HG03342 (cell line): ENCODE measurements at regions not wholly inside any gene's neighbourhood (a gene's known extent, or its start where the extent isn't known, plus 50 kb on each side); places are given as distances from the start of the nearest gene placed in this dataset.

ENCODE experiments used
- ATAC-seq: cut with Tn5 transposase; IDR thresholded peaks from one replicate; pipeline ENCODE4 v1.9.1; 2021; ENCODE audit warnings: mild to moderate bottlenecking, moderate library complexity; ENCODE audit not compliant: unreplicated experiment

DNA sequence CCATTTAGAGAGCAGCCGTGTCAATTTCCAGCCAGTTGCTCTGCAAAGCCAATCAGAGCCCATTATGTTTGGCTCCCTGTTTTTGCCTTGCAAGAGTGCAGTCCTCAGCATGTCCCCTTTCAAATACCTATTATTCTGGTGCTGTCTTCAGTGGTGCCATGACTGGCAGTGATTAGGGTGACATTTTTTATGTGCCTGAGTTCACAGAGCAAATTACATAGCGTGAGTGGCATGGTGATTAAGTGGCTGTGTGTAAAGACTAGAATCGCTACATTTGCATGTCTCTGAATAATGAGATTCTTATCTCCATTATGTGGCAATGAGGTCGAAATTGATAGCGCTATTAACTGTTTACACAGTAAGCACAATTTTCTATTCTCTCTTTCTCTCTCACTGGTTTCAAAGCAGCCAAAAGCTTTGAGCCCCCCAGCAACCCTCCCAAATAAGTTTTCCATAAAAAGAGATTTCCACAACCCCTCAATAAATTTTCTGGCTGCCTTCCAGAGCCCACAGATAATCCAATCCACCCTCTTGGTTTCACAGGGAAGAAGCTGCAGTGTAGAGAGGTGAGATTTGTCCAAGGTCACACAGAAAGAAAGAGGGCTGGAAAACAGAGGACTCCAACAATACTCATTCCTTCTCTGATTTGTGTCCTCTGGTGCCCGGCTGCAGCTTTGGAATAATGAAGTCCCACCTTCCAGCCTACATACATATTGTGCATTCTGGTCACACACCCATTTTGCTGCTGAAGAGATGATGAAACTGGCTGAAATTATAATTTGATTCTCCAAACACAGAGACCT is 58.8 kb upstream of the NUDT4 start:
- no peak for ATAC-seq

GRCh38 chr12:93319523-93320050 is 58.1 kb upstream of the NUDT4 start:
- ATAC-seq, result no peak

DNA sequence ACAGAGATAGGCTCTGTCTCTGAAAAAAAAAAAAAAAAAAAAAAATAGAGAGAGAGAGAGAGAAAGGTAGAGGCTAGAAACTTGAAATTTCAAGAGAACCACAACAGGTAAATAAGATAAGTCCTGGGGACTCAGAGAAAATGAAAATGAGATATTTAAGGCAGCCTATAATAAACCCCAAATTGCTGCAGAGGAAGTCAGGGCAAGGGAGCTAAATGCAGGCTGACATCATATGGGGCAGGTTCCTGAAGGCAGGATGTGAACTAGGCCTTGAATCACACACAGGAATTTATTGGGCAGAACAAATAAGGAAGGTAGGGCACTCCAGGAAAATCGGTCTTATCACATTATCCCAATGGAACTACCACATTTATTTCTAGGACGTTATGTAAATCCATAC is 54.9 kb upstream of the NUDT4 start:
- no peak for ATAC-seq

DNA sequence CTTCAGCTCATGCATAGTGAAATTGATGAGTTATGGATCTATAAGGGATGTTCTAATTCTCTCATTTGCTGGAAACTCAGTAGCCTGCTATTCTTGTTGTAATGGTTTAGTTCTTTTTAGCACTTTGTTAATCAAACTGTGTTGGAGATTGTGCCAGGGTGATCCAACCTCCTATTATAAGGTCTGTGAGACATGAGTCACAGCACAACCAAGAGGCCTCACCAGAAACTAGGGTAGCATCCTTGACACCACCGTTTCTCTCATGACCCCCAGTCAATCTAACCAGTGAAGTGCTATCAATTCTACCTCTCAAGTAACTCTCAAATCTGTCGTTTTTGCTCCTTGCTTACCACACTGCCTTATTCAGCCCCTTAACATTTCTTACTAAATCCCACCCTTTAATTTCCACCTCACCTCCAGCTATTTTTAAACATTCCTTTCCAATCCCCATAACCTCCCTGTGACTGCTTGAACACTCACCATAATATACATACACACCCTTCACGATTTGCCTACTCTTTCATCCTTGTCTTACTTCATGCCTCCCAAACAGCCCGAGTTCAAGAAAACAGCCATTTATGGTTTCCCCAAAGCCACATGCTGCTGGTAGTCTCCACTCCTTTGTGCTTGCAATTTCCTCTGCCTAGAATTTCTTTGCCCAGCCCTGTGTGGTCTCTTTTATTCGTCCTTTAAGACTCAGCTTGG is 53.9 kb upstream of the NUDT4 start:
- ATAC-seq, result no peak

DNA sequence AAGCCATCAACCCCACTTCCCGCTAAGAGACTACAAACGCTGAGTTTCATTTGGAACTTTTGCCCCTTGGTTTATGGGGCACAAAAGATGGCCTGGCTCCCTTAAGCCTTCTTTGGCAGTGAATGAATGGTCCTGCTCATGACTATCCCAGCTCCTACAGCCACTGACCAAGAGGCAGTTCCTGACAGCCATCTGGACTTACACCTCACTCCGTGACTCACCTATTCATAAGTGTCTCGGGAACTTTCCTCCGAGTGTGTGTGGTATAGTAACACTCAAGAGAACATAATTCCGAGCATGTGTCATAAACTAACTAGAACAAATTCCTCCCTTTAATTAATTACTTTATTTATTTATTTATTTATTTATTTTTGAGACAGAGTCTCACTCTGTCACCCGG is 51.9 kb upstream of the NUDT4 start:
- ATAC-seq, result no peak
